Endothelial cell of umbilical vein (primary cell): ENCODE measurements at regions not wholly inside any gene's neighbourhood (a gene's known extent, or its start where the extent isn't known, plus 50 kb on each side); places are given as distances from the start of the nearest gene placed in this dataset.

ENCODE experiments used
- BruUV-seq: library from RNA; stranded (reverse); fragments of 400-500 nt; replicated peaks from 2 replicates; lab custom pipeline; 2021; lab: Mats Ljungman, UMichigan
- CTCF ChIA-PET: fragments of 300-600, 350-600 bp; sonication (Branson Sonifier 250); formaldehyde crosslinking; loops from one replicate; lab custom pipeline; 2021; ENCODE audit warnings: antibody characterized with exemption, inconsistent platforms; lab: Charles Lee
- POLR2A ChIA-PET: fragments of 300-600, 350-600 bp; sonication (Branson Sonifier 250); formaldehyde crosslinking; loops from one replicate; lab custom pipeline; 2021; ENCODE audit warnings: antibody characterized with exemption, inconsistent platforms; lab: Charles Lee
- DNase-seq: peaks from one replicate; pipeline ENCODE4 v3.0.0-alpha.2; 2011; ENCODE audit warnings: low read depth, low spot score
- FAIRE-seq: peaks from 2 replicates; lab custom pipeline; 2011; peaks lifted over from hg19 to GRCh38; lab: Jason Lieb, UNC
- H2AFZ ChIP-seq: 2 replicates; pipeline ENCODE4 v1.6.0; 2012; ENCODE audit warnings: low read depth, low read length, control low read depth, inconsistent platforms
- H3K27ac ChIP-seq: 2 replicates; pipeline ENCODE4 v1.5.1; 2011; ENCODE audit warnings: low read depth, mild to moderate bottlenecking, control low read depth, low read length, moderate library complexity; ENCODE audit not compliant: insufficient read depth
- H3K27me3 ChIP-seq, 2 experiments: 2 replicates each; pipeline versions ENCODE4 v1.6.0 to v1.6.1; 2011; ENCODE audit warnings: low read length in 2 of 2, mixed read lengths in 1 of 2; ENCODE audit not compliant: control insufficient read depth in 2 of 2, insufficient read depth in 2 of 2
- H3K36me3 ChIP-seq, 2 experiments: 2 replicates in 1 of 2; 3 replicates in 1 of 2; pipeline ENCODE4 v1.5.1; 2011; ENCODE audit warnings: low read length in 2 of 2, mild to moderate bottlenecking in 1 of 2, moderate library complexity in 1 of 2; ENCODE audit not compliant: control insufficient read depth in 2 of 2, insufficient read depth in 2 of 2; ENCODE audit errors: extremely low read depth in 1 of 2
- H3K4me1 ChIP-seq: 3 replicates; pipeline ENCODE4 v1.5.1; 2011; ENCODE audit warnings: mild to moderate bottlenecking, low read length; ENCODE audit not compliant: control insufficient read depth, insufficient read depth; ENCODE audit errors: extremely low read depth
- H3K4me2 ChIP-seq: 2 replicates; pipeline ENCODE4 v1.6.1; 2011; ENCODE audit warnings: low read length, control low read depth, mixed read lengths; ENCODE audit not compliant: insufficient read depth
- H3K4me3 ChIP-seq, 3 experiments: fragments of 200-600 bp in 1 of 3; sonication (generic), shearing (Covaris generic) in 1 of 3; replicated peaks in 1 of 3; 2 replicates each; pipeline ENCODE4 v1.5.1; 2011 to 2016; ENCODE audit warnings: control low read depth in 3 of 3, low read length in 3 of 3, mild to moderate bottlenecking in 2 of 3, inconsistent platforms in 1 of 3, low read depth in 1 of 3, moderate library complexity in 1 of 3; ENCODE audit not compliant: insufficient read depth in 1 of 3
- H3K79me2 ChIP-seq: 2 replicates; pipeline ENCODE4 v1.6.0; 2012; ENCODE audit warnings: low read length, inconsistent platforms; ENCODE audit not compliant: control insufficient read depth, insufficient read depth
- H3K9ac ChIP-seq: replicated peaks from 2 replicates; pipeline ENCODE3; 2011; ENCODE audit warnings: low read length, control low read depth; ENCODE audit not compliant: insufficient read depth; ENCODE audit errors: extremely low read depth
- H3K9me1 ChIP-seq: replicated peaks from 3 replicates; pipeline ENCODE4 v1.6.0; 2011; ENCODE audit warnings: mild to moderate bottlenecking, low read length; ENCODE audit not compliant: control insufficient read depth, insufficient read depth; ENCODE audit errors: extremely low read depth
- H3K9me3 ChIP-seq: replicated peaks from 2 replicates; pipeline ENCODE4 v1.5.1; 2012; ENCODE audit warnings: low read length, inconsistent platforms; ENCODE audit not compliant: control insufficient read depth, insufficient read depth
- H4K20me1 ChIP-seq: replicated peaks from 2 replicates; pipeline ENCODE3; 2011; ENCODE audit warnings: mild to moderate bottlenecking, low read length; ENCODE audit not compliant: control insufficient read depth, insufficient read depth; ENCODE audit errors: extremely low read depth
- EZH2 ChIP-seq: IDR thresholded peaks from 2 replicates; pipeline ENCODE4 v1.6.1; 2012; ENCODE audit warnings: borderline replicate concordance, low read depth, mild to moderate bottlenecking, moderate library complexity, low read length, inconsistent platforms; ENCODE audit not compliant: severe bottlenecking
- FOS ChIP-seq: IDR thresholded peaks from 2 replicates; pipeline ENCODE4 v1.6.1; 2011; ENCODE audit warnings: mild to moderate bottlenecking, low read length, moderate library complexity, borderline replicate concordance; ENCODE audit not compliant: insufficient read depth
- GATA2 ChIP-seq: IDR thresholded peaks from 2 replicates; pipeline ENCODE4 v1.7.0; 2011; ENCODE audit warnings: low read depth, mild to moderate bottlenecking, moderate library complexity, mixed read lengths, low read length; ENCODE audit not compliant: insufficient read length, insufficient read depth
- JUN ChIP-seq: IDR thresholded peaks from 2 replicates; pipeline ENCODE4 v1.6.1; 2011; ENCODE audit warnings: borderline replicate concordance, low read depth; ENCODE audit not compliant: insufficient read length, insufficient read depth
- MYC ChIP-seq: IDR thresholded peaks from one replicate; pipeline ENCODE4 v1.6.1; 2011; ENCODE audit warnings: mild to moderate bottlenecking, low read depth, low read length
- POLR2A ChIP-seq: IDR thresholded peaks from 2 replicates; pipeline ENCODE4 v1.6.1; 2012; ENCODE audit warnings: low read depth, mild to moderate bottlenecking, control low read depth, low read length
- POLR2AphosphoS5 ChIP-seq: IDR thresholded peaks from 2 replicates; pipeline ENCODE4 v1.6.1; 2012; ENCODE audit warnings: low read depth, mild to moderate bottlenecking, control low read depth, low read length, moderate library complexity; ENCODE audit not compliant: insufficient read depth
- dilution Hi-C: fragments of 300-500 bp; cut with MboI; formaldehyde crosslinking; loops from one replicate; pipeline ENCODE4 v1.15.0; 2019; ENCODE audit warnings: low sequenced_read_pairs; ENCODE audit not compliant: extremely low pct_ligation_motif_present
- intact Hi-C: fragments of 100-400 bp; cut with micrococcal nuclease; formaldehyde crosslinking; loops from one replicate; pipeline ENCODE4 v1.10.0; 2022
- TF ChIP-seq, protein P1 (sequence below): IDR thresholded peaks from 2 replicates; pipeline ENCODE4 v1.6.1; 2011; ENCODE audit not compliant: insufficient read depth, insufficient read length
- TF ChIP-seq, protein P2 (sequence below), 2 donors: IDR thresholded peaks; 1 replicate in 1 of 2; 2 replicates in 1 of 2; pipeline ENCODE4 v1.5.1; 2011; ENCODE audit warnings: low read length in 2 of 2, mild to moderate bottlenecking in 2 of 2, moderate library complexity in 2 of 2, control low read depth in 1 of 2, inconsistent platforms in 1 of 2, low read depth in 1 of 2; ENCODE audit not compliant: insufficient read depth in 1 of 2; ENCODE audit errors: extremely low read depth in 1 of 2

DNA sequence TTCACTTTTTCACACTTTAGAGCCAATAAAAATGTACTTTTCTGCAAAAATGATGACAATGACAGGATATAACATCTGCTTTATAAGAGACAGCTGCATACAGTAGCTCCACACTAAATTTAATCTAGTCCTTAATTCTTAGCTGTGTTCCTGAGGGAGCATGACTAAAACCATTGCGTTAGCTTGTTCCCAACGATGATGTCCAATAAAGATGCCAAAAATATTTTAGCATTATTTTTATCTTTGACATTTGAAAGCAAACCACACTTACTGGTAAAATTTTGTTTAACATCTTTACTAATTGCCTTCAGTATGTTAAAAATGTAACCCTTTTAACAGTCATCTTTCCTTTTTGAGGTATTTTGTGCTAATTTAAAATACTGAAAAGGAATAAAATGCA is 382.7 kb downstream of the CHSY3 start:
- Histone ChIP-seq H3K4me3 (no peak overlapping the region), H3K9ac (no peak overlapping the region), H2AFZ (no peak overlapping the region), H4K20me1 (no peaks in the 10 kb centered on the region), H3K27me3 (no peaks in the 10 kb centered on the region), H3K4me2 (no peak overlapping the region), H3K79me2 (no peaks in the 10 kb centered on the region), H3K9me1 (no peaks in the 10 kb centered on the region), H3K9me3 (no peaks in the 10 kb centered on the region), H3K36me3 (no peaks in the 10 kb centered on the region), H3K27ac (no peak overlapping the region), H3K4me1 (no peaks in the 10 kb centered on the region)
- CTCF ChIA-PET, result no interaction called here
- POLR2A ChIA-PET, result no interaction called here
- no peak for DNase-seq
- dilution Hi-C loops, result no loop called here
- FAIRE-seq, result no peak
- intact Hi-C loops, result no loop called here
- BruUV-seq, result no TSS peak
- TF ChIP-seq FOS, result no peak
- TF ChIP-seq, protein P1, sequence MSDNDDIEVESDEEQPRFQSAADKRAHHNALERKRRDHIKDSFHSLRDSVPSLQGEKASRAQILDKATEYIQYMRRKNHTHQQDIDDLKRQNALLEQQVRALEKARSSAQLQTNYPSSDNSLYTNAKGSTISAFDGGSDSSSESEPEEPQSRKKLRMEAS, result no peak
- TF ChIP-seq MYC, result no peak
- no peak for TF ChIP-seq JUN
- no peak for TF ChIP-seq GATA2
- TF ChIP-seq, protein P2, sequence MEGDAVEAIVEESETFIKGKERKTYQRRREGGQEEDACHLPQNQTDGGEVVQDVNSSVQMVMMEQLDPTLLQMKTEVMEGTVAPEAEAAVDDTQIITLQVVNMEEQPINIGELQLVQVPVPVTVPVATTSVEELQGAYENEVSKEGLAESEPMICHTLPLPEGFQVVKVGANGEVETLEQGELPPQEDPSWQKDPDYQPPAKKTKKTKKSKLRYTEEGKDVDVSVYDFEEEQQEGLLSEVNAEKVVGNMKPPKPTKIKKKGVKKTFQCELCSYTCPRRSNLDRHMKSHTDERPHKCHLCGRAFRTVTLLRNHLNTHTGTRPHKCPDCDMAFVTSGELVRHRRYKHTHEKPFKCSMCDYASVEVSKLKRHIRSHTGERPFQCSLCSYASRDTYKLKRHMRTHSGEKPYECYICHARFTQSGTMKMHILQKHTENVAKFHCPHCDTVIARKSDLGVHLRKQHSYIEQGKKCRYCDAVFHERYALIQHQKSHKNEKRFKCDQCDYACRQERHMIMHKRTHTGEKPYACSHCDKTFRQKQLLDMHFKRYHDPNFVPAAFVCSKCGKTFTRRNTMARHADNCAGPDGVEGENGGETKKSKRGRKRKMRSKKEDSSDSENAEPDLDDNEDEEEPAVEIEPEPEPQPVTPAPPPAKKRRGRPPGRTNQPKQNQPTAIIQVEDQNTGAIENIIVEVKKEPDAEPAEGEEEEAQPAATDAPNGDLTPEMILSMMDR (IDR thresholded peaks at IDR 0.05; ENCODE audit: extremely low read depth in 1 of 2, insufficient read depth in 1 of 2, low read depth in 1 of 2, low read length in 2 of 2), result no peak
- TF ChIP-seq POLR2AphosphoS5, result no peak
- TF ChIP-seq EZH2, result no peak
- no peak for TF ChIP-seq POLR2A
